BE2C (cell line): ENCODE measurements at regions not wholly inside any gene's neighbourhood (a gene's known extent, or its start where the extent isn't known, plus 50 kb on each side); places are given as distances from the start of the nearest gene placed in this dataset.
A peak's percentile ranks its signal among the peaks of the same experiment; 100 is the strongest.

ENCODE experiments used
- DNase-seq: peaks from one replicate; pipeline ENCODE4 v3.0.0-alpha.2; 2020
- H3K27me3 ChIP-seq: fragments of 250-450 bp; sonication (Bioruptor Pico); 2 replicates; pipeline ENCODE4 v1.5.1; 2020; ENCODE audit warnings: mild to moderate bottlenecking
- H3K36me3 ChIP-seq: fragments of 250-450 bp; sonication (Bioruptor Pico); 2 replicates; pipeline ENCODE4 v1.5.1; 2020; ENCODE audit warnings: mild to moderate bottlenecking
- H3K4me1 ChIP-seq: fragments of 250-450 bp; sonication (Bioruptor Pico); 2 replicates; pipeline ENCODE4 v1.5.1; 2020
- H3K4me3 ChIP-seq: 2 replicates; pipeline ENCODE4 v1.5.1; 2011; ENCODE audit warnings: low read depth, low read length
- H3K9me3 ChIP-seq: fragments of 250-450 bp; sonication (Bioruptor Pico); 2 replicates; pipeline ENCODE4 v1.5.1; 2020
- CTCF ChIP-seq: IDR thresholded peaks from 2 replicates; pipeline ENCODE4 v1.5.1; 2012; ENCODE audit warnings: mild to moderate bottlenecking, low read depth, low read length

GRCh38 chr7:45456105-45456504, 118.1 kb upstream of the ADCY1 start:
- Histone ChIP-seq H3K36me3 (no peaks in the 10 kb centered on the region), H3K27me3 (no peaks in the 10 kb centered on the region), H3K9me3 (no peaks in the 10 kb centered on the region), H3K4me1 (peaks cover 10% of the 10 kb centered on the region), H3K4me3 (no peak overlapping the region)
- no peak for DNase-seq
- TF ChIP-seq CTCF: no peak

- Histone ChIP-seq H3K9me3 (no peaks in the 10 kb centered on the region), H3K36me3 (no peaks in the 10 kb centered on the region), H3K4me3 (no peak overlapping the region), H3K27me3 (no peaks in the 10 kb centered on the region), H3K4me1 (peaks cover 10% of the 10 kb centered on the region)
- no peak for TF ChIP-seq CTCF
- DNase-seq: no peak
Observed at GRCh38 chr7:45456747-45457524, 117.2 kb upstream of the ADCY1 start.

DNA sequence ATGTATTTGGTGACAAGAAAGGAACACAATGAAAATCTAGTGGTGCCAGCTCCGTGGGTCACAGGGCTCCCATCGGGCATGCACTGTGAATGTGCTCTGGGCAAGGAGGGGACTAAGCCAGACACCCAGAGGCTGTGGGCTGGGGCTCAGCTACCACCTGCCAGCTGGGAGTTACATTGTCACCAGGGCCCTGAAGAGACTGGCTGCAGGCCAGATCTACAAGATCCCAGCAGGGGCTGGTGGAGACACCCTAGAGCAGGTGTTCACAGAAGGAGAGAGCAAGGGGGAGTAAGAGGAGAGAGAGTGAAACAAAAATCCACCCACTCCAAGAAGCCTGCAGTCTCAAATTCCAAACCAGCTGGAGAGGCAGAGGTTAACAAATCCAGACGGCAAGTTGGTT, 116.6 kb upstream of the ADCY1 start:
- no peak for TF ChIP-seq CTCF
- Histone ChIP-seq H3K4me3 (no peak overlapping the region), H3K9me3 (no peaks in the 10 kb centered on the region), H3K36me3 (no peaks in the 10 kb centered on the region), H3K27me3 (no peaks in the 10 kb centered on the region), H3K4me1 (peaks cover 10% of the 10 kb centered on the region)
- DNase-seq: peak; percentile 70

GRCh38 chr7:45459476-45459875, 114.7 kb upstream of the ADCY1 start:
- Histone ChIP-seq H3K27me3 (no peaks in the 10 kb centered on the region), H3K4me1 (peaks cover 10% of the 10 kb centered on the region), H3K36me3 (no peaks in the 10 kb centered on the region), H3K4me3 (no peak overlapping the region), H3K9me3 (no peaks in the 10 kb centered on the region)
- no peak for DNase-seq
- no peak for TF ChIP-seq CTCF

DNA sequence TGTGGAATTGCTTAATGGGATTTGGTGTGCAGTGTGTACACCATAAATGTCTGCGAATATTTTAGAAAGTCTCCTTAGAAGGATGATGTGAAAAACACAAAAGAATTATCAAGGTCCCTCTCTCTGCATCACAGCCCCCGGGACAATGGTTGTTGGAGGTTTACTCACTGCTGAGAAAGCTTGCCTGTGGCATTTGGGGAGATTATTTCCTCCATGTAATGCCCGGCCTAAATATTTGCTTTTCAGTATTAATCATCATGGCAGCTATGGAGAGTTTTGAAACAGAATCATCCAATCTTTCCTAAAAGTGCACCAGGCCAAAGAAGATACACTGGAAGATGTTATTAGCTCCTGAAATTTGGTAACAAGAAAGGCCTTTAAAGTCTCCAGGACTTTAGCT, 113.8 kb upstream of the ADCY1 start:
- H3K27me3 ChIP-seq: no peaks in the 10 kb centered on the region
- no peak overlapping the region for H3K4me3 ChIP-seq
- no peaks in the 10 kb centered on the region for H3K36me3 ChIP-seq
- peaks cover 10% of the 10 kb centered on the region for H3K4me1 ChIP-seq
- H3K9me3 ChIP-seq: no peaks in the 10 kb centered on the region
- TF ChIP-seq CTCF: no peak
- DNase-seq: no peak

DNA sequence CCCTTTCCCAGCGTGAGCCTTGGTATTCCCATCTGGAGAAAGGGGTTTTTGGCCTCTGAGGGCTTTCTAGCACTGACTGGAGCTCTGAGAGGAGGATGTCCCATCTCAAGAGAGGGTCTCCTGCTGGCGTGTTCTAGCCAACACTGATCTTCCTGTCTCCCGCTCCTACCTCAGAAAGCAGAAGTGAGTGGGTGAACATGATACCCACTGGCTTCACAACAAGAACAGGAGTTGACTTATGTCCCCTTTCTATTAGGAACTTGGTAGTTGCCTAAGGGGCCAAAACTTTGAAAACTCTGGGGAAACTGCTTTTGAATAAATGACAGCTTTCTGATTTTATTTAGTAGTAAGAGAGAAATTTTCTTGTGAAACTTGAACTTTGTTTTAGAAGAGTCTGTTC, 113.1 kb upstream of the ADCY1 start:
- Histone ChIP-seq H3K36me3 (no peaks in the 10 kb centered on the region), H3K4me1 (peaks cover 10% of the 10 kb centered on the region), H3K4me3 (no peak overlapping the region), H3K27me3 (no peaks in the 10 kb centered on the region), H3K9me3 (no peaks in the 10 kb centered on the region)
- TF ChIP-seq CTCF: no peak
- no peak for DNase-seq
